Kidney epithelial cell (primary cell): ENCODE measurements at regions not wholly inside any gene's neighbourhood (a gene's known extent, or its start where the extent isn't known, plus 50 kb on each side); places are given as distances from the start of the nearest gene placed in this dataset.

ENCODE experiments used
- DNase-seq: peaks from one replicate; pipeline ENCODE4 v3.0.0-alpha.2; 2010; ENCODE audit warnings: low read depth
- H3K27me3 ChIP-seq: 2 replicates; pipeline ENCODE4 v1.6.0; 2011; ENCODE audit warnings: low read length; ENCODE audit not compliant: control insufficient read depth, insufficient read depth
- H3K36me3 ChIP-seq: 2 replicates; pipeline ENCODE4 v1.5.1; 2011; ENCODE audit warnings: low read length; ENCODE audit not compliant: control insufficient read depth, insufficient read depth
- H3K4me3 ChIP-seq: 2 replicates; pipeline ENCODE4 v1.5.1; 2011; ENCODE audit warnings: low read depth, mild to moderate bottlenecking, control low read depth, low read length
- CTCF ChIP-seq: IDR thresholded peaks from 2 replicates; pipeline ENCODE4 v1.5.1; 2011; ENCODE audit warnings: mild to moderate bottlenecking, moderate library complexity, low read length, control low read depth, inconsistent platforms; ENCODE audit not compliant: insufficient read depth, poor library complexity, severe bottlenecking

DNA sequence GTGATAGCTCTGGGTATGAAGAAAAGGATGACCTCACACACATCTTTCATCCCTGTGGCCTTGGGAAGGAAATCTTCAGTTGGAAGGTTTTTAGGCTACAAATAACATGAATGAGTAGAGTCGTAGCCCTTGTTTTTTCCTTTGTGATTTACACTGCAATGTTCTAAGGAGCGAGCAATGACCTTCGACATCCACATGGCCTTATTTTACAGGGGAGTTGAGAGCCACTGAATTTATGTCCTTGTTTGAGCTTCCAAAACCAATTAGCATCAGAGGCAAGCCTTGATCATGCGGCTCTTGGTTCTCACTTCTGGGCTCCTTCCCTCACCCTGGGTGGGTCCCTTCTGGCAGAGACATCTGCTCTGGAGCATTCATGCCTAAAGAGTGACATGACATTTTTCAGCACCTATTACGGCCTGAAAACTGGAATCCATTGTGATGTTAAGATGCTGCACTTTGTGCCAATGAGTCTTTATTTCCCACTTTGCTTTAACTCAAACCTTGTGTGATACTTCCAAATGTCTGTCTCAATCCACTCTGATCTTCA lies 70.5 kb upstream of the RUNX1 start:
- no peak for TF ChIP-seq CTCF
- Histone ChIP-seq H3K4me3 (no peak overlapping the region), H3K27me3 (no peaks in the 10 kb centered on the region), H3K36me3 (no peaks in the 10 kb centered on the region)
- no peak for DNase-seq

DNA sequence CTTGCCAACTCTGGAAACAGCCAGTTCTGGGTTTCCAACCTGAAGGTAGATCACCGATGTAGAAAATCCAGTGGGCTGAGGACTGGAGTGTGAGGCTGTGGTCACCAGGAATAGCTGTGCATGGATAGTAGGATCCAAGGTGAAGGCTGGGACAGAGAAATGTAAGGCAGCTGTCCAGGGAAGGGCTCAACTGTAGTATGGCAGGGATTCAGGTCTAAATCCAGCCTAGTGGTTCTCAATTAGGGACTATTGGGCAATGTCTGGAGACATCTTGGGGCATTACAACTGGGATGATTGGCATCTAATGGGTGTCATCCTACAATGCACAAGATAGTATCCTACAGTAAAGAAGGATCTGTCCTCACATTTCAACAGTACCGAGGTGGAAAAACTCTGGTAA lies 67.7 kb upstream of the RUNX1 start:
- no peak for DNase-seq
- H3K27me3 ChIP-seq = no peaks in the 10 kb centered on the region
- no peak overlapping the region for H3K4me3 ChIP-seq
- H3K36me3 ChIP-seq = no peaks in the 10 kb centered on the region
- no peak for TF ChIP-seq CTCF

- Histone ChIP-seq H3K4me3 (no peak overlapping the region), H3K27me3 (no peaks in the 10 kb centered on the region), H3K36me3 (no peaks in the 10 kb centered on the region)
- TF ChIP-seq CTCF = no peak
- DNase-seq = no peak
Measured at GRCh38 chr21:35113064-35113463, 64.0 kb upstream of the RUNX1 start.

GRCh38 chr21:35111321-35111930 lies 62.3 kb upstream of the RUNX1 start:
- Histone ChIP-seq H3K4me3 (no peak overlapping the region), H3K36me3 (no peaks in the 10 kb centered on the region), H3K27me3 (no peaks in the 10 kb centered on the region)
- DNase-seq = no peak
- no peak for TF ChIP-seq CTCF

DNA sequence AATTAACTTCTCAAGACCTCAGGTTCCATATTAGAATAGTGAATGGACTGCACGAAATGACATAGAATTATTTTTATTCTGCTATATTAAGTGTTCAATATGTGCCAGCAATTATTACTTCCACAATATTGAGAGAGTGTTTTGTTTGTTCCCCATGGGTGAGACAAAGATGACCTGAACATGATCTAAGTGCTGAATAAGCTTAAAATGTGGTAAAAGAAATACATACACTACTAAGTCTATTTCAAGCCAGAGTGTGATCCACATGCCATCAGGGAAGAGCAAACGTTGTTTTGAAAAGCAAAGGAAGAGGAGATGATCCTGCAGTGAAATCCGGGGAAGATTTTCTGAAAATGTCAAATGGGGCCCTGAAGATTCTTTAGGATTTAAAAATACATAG lies 59.8 kb upstream of the RUNX1 start:
- TF ChIP-seq CTCF = no peak

GRCh38 chr21:35107520-35107919 lies 58.4 kb upstream of the RUNX1 start:
- Histone ChIP-seq H3K27me3 (no peaks in the 10 kb centered on the region), H3K4me3 (no peak overlapping the region), H3K36me3 (no peaks in the 10 kb centered on the region)
- TF ChIP-seq CTCF = no peak
- no peak for DNase-seq

More for the DNA sequence above, 59.8 kb upstream of the RUNX1 start:
- no peaks in the 10 kb centered on the region for H3K27me3 ChIP-seq
- H3K36me3 ChIP-seq = no peaks in the 10 kb centered on the region
- no peak for DNase-seq
- no peak overlapping the region for H3K4me3 ChIP-seq
